ENCODE measurements at regions not wholly inside any gene's neighbourhood (a gene's known extent, or its start where the extent isn't known, plus 50 kb on each side); places are given as distances from the start of the nearest gene placed in this dataset.

DNA sequence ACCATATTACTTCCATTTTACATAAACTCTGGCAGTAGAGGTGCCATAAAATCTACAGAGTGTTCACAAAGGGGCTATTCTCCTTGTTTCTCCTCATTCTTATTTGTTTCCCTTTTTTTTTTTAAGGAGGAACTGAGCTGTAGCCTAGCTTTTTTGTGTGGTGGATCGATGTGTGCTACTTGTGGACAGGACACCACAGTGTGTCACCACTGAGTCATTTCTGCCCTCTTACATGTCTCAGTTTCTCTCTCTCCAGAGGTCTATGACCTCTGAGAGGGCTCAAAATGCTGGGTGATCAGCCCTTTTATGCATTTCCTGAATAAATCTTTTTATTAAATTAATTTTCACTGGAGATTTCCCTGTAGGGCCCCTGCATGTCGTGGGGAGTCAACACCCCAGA, 370.2 kb downstream of the ADGRD1 start:
- H3K9ac ChIP-seq (ENCODE audit: insufficient read depth in 1 of 2, low read depth in 2 of 2, low read length in 2 of 2), result no peak overlapping the region
- in situ Hi-C loops (cut with MboI) (no loop called here), intact Hi-C loops (cut with micrococcal nuclease) (loop anchor here (10.0 kb wide), 1 partner anchor 131 kb away; no protein-coding TSS in a partner anchor)
- H3K9me3 ChIP-seq (replicated peaks; ENCODE audit: control insufficient read depth, insufficient read depth, low read depth, low read length), result peaks cover 2% of the 10 kb centered on the region; the same call in 1 of the 2 replicates
- no peak overlapping the region for H3K4me2 ChIP-seq (ENCODE audit: insufficient read depth, low read length)
- peak in 1 of 2 experiments; percentile 43; a peak in 2 of 4 replicates for TF ChIP-seq RAD21 (CRISPR knock-in tag; conservative IDR thresholded peaks at IDR 0.05 in 1 of 2, IDR thresholded peaks at IDR 0.05 in 1 of 2)
- TF ChIP-seq CTCF (IDR thresholded peaks at IDR 0.05 in 2 of 3, conservative IDR thresholded peaks at IDR 0.05 in 1 of 3; ENCODE audit: insufficient read depth in 2 of 3, low read depth in 1 of 3, low read length in 3 of 3), result peak in 2 of 3 experiments; percentile 6 to 24; a peak in 1 of 6 replicates
- TF ChIP-seq ARID2 (IDR thresholded peaks at IDR 0.05), result no peak
- TF ChIP-seq SMC3 (conservative IDR thresholded peaks at IDR 0.05; ENCODE audit: insufficient read depth, low read depth, low read length), result 0 out of 2 replicates have a peak, but pooled peaks have one; percentile 3
- CTCF ChIA-PET (ENCODE audit: low intra/inter-chr PET ratio), result no interaction called here
- DNase-seq (ENCODE audit: extremely low read depth in 1 of 4, low spot score in 3 of 4), result no peak
- no peak overlapping the region for H3K4me3 ChIP-seq
- POLR2A ChIA-PET, result interaction anchor here (1.1 kb wide), 1 partner anchor 131 kb away, joined by 4 read pairs; no protein-coding TSS in a partner anchor
- peaks cover 0 to 5% of the 10 kb centered on the region in 2 experiments; a peak in 2 of 5 replicates for H3K27me3 ChIP-seq (ENCODE audit: control insufficient read depth in 2 of 2, insufficient read depth in 2 of 2, low read length in 2 of 2)
- H2AFZ ChIP-seq (ENCODE audit: low read depth, low read length), result no peak overlapping the region
- peaks cover 0 to 10% of the 10 kb centered on the region in 2 experiments; a peak in 2 of 5 replicates for H3K4me1 ChIP-seq (replicated peaks in 1 of 2; ENCODE audit: control insufficient read depth in 2 of 2, insufficient read depth in 2 of 2, low read length in 2 of 2)
- no peaks in the 10 kb centered on the region for H3K79me2 ChIP-seq (ENCODE audit: control insufficient read depth, insufficient read depth, low read length)
- no peaks in the 10 kb centered on the region for H4K20me1 ChIP-seq (replicated peaks; ENCODE audit: control insufficient read depth, insufficient read depth, low read length)
- no peak for FAIRE-seq
- 11% methylated on average over 2 of the region's 2 CpGs for WGBS (ENCODE audit: insufficient coverage, low coverage, missing lambda C conversion rate)
- no peaks in the 10 kb centered on the region for H3K36me3 ChIP-seq (ENCODE audit: control insufficient read depth, insufficient read depth, low read length)
- no peaks in the 10 kb centered on the region for H3K9me1 ChIP-seq (ENCODE audit: control insufficient read depth, insufficient read depth, low read length)
- H3K27ac ChIP-seq (ENCODE audit: extremely low read depth, low read depth, low read length), result no peak overlapping the region
- BruUV-seq (replicated peaks), result no TSS peak
- no peak for ATAC-seq
